ENCODE measurements at regions not wholly inside any gene's neighbourhood (a gene's known extent, or its start where the extent isn't known, plus 50 kb on each side); places are given as distances from the start of the nearest gene placed in this dataset.

DNA sequence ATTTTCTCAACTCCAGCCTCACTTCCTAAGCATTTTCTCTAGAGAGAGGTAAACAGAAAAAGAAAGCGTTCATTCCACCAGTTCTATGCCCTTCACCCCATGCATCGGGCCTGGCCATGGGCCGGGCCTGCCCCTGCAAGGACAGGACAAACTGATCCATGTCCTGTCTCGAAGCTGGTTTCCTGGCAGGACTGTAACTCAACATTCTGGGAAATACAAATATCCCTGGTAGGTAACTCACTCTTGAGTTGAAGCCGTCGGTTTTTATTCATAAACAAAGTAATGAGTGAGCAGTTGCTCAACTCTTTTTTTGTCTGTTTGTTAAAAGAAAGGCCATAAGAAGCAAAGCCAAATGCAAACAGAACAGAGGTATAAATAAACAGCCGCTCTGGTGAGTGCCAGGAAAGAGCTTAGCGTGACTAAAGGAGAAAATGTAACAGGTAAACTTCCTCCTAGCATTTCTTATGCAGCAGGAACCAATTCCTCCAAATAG is 64.4 kb upstream of the DNAH5 start (continued):
- TF ChIP-seq NFE2L2 (IDR thresholded peaks at IDR 0.05; ENCODE audit: low read length) (no peak), ZNF569 (CRISPR knock-in tag; IDR thresholded peaks at IDR 0.05; ENCODE audit: borderline replicate concordance) (no peak), ZNF382 (CRISPR knock-in tag; IDR thresholded peaks at IDR 0.05; ENCODE audit: borderline replicate concordance) (no peak), RCOR2 (CRISPR knock-in tag; IDR thresholded peaks at IDR 0.05) (no peak), PCBP1 (IDR thresholded peaks at IDR 0.05; ENCODE audit: borderline replicate concordance, low read depth, low read length) (no peak), ZSCAN21 (CRISPR knock-in tag; IDR thresholded peaks at IDR 0.05; ENCODE audit: borderline replicate concordance) (no peak), YY1 (IDR thresholded peaks at IDR 0.05; ENCODE audit: insufficient read depth, insufficient replicate concordance, low read depth, low read length) (no peak), CREB1 (IDR thresholded peaks at IDR 0.05) (no peak), CREB1 (CRISPR knock-in tag; IDR thresholded peaks at IDR 0.05) (no peak), ZNF556 (CRISPR knock-in tag; IDR thresholded peaks at IDR 0.05; ENCODE audit: borderline replicate concordance) (no peak), ZNF850 (CRISPR knock-in tag; conservative IDR thresholded peaks at IDR 0.05) (no peak), FOXP1 (IDR thresholded peaks at IDR 0.05) (no peak), FOXP1 (CRISPR knock-in tag; IDR thresholded peaks at IDR 0.05) (peak; percentile 75), ZBTB8A (CRISPR knock-in tag; IDR thresholded peaks at IDR 0.05; ENCODE audit: borderline replicate concordance, low read depth) (no peak), SOX5 (CRISPR knock-in tag; IDR thresholded peaks at IDR 0.05; ENCODE audit: borderline replicate concordance) (peak; percentile 79), PTBP1 (IDR thresholded peaks at IDR 0.05; ENCODE audit: low read depth, low read length, poor library complexity, severe bottlenecking) (no peak), CHCHD3 (CRISPR knock-in tag; IDR thresholded peaks at IDR 0.05) (no peak), IRF2 (CRISPR knock-in tag; IDR thresholded peaks at IDR 0.05) (no peak), ZKSCAN5 (CRISPR knock-in tag; IDR thresholded peaks at IDR 0.05) (0 out of 2 replicates have a peak, but pooled peaks have one; percentile 60), NFAT5 (CRISPR knock-in tag; IDR thresholded peaks at IDR 0.05) (no peak), JUNB (CRISPR knock-in tag; IDR thresholded peaks at IDR 0.05; ENCODE audit: borderline replicate concordance) (no peak)
- TF ChIP-seq, protein P1, sequence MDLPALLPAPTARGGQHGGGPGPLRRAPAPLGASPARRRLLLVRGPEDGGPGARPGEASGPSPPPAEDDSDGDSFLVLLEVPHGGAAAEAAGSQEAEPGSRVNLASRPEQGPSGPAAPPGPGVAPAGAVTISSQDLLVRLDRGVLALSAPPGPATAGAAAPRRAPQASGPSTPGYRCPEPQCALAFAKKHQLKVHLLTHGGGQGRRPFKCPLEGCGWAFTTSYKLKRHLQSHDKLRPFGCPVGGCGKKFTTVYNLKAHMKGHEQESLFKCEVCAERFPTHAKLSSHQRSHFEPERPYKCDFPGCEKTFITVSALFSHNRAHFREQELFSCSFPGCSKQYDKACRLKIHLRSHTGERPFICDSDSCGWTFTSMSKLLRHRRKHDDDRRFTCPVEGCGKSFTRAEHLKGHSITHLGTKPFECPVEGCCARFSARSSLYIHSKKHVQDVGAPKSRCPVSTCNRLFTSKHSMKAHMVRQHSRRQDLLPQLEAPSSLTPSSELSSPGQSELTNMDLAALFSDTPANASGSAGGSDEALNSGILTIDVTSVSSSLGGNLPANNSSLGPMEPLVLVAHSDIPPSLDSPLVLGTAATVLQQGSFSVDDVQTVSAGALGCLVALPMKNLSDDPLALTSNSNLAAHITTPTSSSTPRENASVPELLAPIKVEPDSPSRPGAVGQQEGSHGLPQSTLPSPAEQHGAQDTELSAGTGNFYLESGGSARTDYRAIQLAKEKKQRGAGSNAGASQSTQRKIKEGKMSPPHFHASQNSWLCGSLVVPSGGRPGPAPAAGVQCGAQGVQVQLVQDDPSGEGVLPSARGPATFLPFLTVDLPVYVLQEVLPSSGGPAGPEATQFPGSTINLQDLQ (CRISPR knock-in tag; IDR thresholded peaks at IDR 0.05): no peak

Data from HepG2 (cell line).